Smooth muscle cell (in vitro differentiated cells): ENCODE measurements at regions not wholly inside any gene's neighbourhood (a gene's known extent, or its start where the extent isn't known, plus 50 kb on each side); places are given as distances from the start of the nearest gene placed in this dataset.

Experiments
- DNase-seq: peaks from one replicate; lab custom pipeline; 2025; ENCODE audit not compliant: unreplicated experiment; lab: John Stamatoyannopoulos, UW
- H2AFZ ChIP-seq: fragments of 200-600 bp; sonication (generic); 2 replicates; pipeline ENCODE4 v1.6.0; 2016; ENCODE audit warnings: antibody characterized with exemption, low read depth, mild to moderate bottlenecking
- H3F3A ChIP-seq: fragments of 200-600 bp; sonication (generic); 2 replicates; pipeline ENCODE4 v1.6.0; 2017; ENCODE audit warnings: antibody characterized with exemption, low read depth
- H3K27ac ChIP-seq: fragments of 200-600 bp; sonication (generic); 2 replicates; pipeline ENCODE4 v1.5.1; 2016; ENCODE audit warnings: low read depth, mild to moderate bottlenecking
- H3K27me3 ChIP-seq: fragments of 200-600 bp; sonication (generic); 2 replicates; pipeline ENCODE4 v1.6.1; 2016; ENCODE audit warnings: low read depth, mild to moderate bottlenecking
- H3K36me3 ChIP-seq: fragments of 200-600 bp; sonication (generic); 2 replicates; pipeline ENCODE4 v1.5.1; 2016; ENCODE audit warnings: low read depth
- H3K4me1 ChIP-seq: fragments of 200-600 bp; sonication (generic); 2 replicates; pipeline ENCODE4 v1.5.1; 2016; ENCODE audit warnings: low read depth
- H3K4me2 ChIP-seq: fragments of 200-600 bp; sonication (generic); 2 replicates; pipeline ENCODE4 v1.6.0; 2016; ENCODE audit warnings: mild to moderate bottlenecking
- H3K4me3 ChIP-seq: fragments of 200-600 bp; sonication (generic); 2 replicates; pipeline ENCODE4 v1.5.1; 2016; ENCODE audit warnings: mild to moderate bottlenecking
- H3K79me2 ChIP-seq: fragments of 200-600 bp; sonication (generic); 2 replicates; pipeline ENCODE4 v1.6.0; 2016; ENCODE audit warnings: low read depth, mild to moderate bottlenecking
- H3K9ac ChIP-seq: fragments of 200-600 bp; sonication (generic); 2 replicates; pipeline ENCODE4 v1.6.0; 2016; ENCODE audit warnings: low read depth
- H3K9me3 ChIP-seq: fragments of 200-600 bp; sonication (generic); replicated peaks from 2 replicates; pipeline ENCODE4 v1.5.1; 2016; ENCODE audit warnings: low read depth
- H4K20me1 ChIP-seq: fragments of 200-600 bp; sonication (generic); 2 replicates; pipeline ENCODE4 v1.6.0; 2016; ENCODE audit warnings: low read depth
- WGBS: methylation state at CpG from one replicate; pipeline ENCODE4 v1.1.7; 2016; ENCODE audit warnings: low lambda C conversion rate; 5-methylcytosine and 5-hydroxymethylcytosine counted together
- TF ChIP-seq, protein P1 (sequence below): fragments of 200-600 bp; sonication (generic); IDR thresholded peaks from 2 replicates; pipeline ENCODE4 v1.5.1; 2017; ENCODE audit warnings: borderline replicate concordance, mild to moderate bottlenecking, antibody characterized with exemption; ENCODE audit not compliant: insufficient read depth, poor library complexity, severe bottlenecking

DNA sequence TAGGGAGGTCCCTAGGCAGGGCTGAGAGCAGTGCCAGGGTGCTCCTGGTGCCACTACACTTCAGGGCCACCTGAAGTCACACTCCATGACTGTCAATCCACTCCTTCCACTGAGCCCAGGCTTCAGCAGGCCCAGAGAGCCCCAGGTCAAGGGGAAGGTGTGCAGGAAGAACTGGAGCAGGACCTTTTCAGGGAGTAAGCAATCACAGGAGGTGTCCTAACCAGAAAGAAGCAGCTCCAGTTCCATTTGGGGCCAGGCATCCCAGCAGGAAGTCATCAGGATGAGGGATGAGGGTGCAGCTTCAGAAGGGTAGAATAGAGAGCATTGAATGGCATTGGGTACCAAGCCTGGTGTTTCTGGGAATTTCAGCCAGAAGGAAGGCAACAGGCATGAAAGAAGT is 556.5 kb downstream of the INSC start:
- Histone ChIP-seq H3K27me3 (no peaks in the 10 kb centered on the region), H3K4me3 (no peak overlapping the region), H3K4me1 (peaks cover 6% of the 10 kb centered on the region), H3K9ac (no peak overlapping the region), H3K36me3 (no peaks in the 10 kb centered on the region), H3K79me2 (no peaks in the 10 kb centered on the region), H3K4me2 (peak overlapping the region; percentile 52), H3F3A (peaks cover 7% of the 10 kb centered on the region), H3K9me3 (no peaks in the 10 kb centered on the region), H4K20me1 (no peaks in the 10 kb centered on the region), H2AFZ (no peak overlapping the region), H3K27ac (peak overlapping the region; percentile 37)
- no peak for DNase-seq
- TF ChIP-seq, protein P1, sequence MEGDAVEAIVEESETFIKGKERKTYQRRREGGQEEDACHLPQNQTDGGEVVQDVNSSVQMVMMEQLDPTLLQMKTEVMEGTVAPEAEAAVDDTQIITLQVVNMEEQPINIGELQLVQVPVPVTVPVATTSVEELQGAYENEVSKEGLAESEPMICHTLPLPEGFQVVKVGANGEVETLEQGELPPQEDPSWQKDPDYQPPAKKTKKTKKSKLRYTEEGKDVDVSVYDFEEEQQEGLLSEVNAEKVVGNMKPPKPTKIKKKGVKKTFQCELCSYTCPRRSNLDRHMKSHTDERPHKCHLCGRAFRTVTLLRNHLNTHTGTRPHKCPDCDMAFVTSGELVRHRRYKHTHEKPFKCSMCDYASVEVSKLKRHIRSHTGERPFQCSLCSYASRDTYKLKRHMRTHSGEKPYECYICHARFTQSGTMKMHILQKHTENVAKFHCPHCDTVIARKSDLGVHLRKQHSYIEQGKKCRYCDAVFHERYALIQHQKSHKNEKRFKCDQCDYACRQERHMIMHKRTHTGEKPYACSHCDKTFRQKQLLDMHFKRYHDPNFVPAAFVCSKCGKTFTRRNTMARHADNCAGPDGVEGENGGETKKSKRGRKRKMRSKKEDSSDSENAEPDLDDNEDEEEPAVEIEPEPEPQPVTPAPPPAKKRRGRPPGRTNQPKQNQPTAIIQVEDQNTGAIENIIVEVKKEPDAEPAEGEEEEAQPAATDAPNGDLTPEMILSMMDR: no peak

GRCh38 chr11:15672825-15673224 is 558.1 kb downstream of the INSC start:
- DNase-seq: no peak
- no peaks in the 10 kb centered on the region for H3K27me3 ChIP-seq
- no peak overlapping the region for H3K4me2 ChIP-seq
- H3K4me1 ChIP-seq: peaks cover 6% of the 10 kb centered on the region
- H3K27ac ChIP-seq: peak overlapping the region; percentile 20
- no peak overlapping the region for H2AFZ ChIP-seq
- no peak overlapping the region for H3K9ac ChIP-seq
- H3K9me3 ChIP-seq: peaks cover 8% of the 10 kb centered on the region
- H4K20me1 ChIP-seq: no peaks in the 10 kb centered on the region
- no peak overlapping the region for H3K4me3 ChIP-seq
- TF ChIP-seq, protein P1: no peak
- no peaks in the 10 kb centered on the region for H3F3A ChIP-seq
- 91% methylated on average over 3 of the region's 3 CpGs for WGBS
- no peaks in the 10 kb centered on the region for H3K79me2 ChIP-seq
- H3K36me3 ChIP-seq: peaks cover 2% of the 10 kb centered on the region

DNA sequence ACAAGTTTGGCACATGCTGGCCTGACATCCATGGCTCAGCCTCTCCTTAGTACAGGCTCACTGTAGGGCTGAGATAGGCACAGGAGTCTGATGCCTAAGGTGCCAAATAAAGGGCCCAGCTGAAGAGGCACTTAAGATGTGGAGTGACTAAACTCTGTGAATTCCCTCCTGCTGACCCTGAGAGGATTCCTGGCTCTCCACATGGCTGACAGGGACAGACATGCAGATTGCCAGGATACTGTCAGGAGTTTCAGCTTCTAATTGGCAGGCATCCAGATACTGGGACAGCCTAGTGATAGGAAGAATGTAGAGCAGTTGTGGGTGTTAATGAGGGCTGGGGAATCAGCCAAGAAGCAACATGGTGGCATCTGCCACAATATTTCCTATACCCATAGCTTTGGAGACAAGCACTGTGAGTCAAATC is 558.7 kb downstream of the INSC start:
- H3K4me2 ChIP-seq: no peak overlapping the region
- no peaks in the 10 kb centered on the region for H3F3A ChIP-seq
- peaks cover 8% of the 10 kb centered on the region for H3K9me3 ChIP-seq
- no peaks in the 10 kb centered on the region for H3K27me3 ChIP-seq
- no peak overlapping the region for H3K9ac ChIP-seq
- H3K79me2 ChIP-seq: no peaks in the 10 kb centered on the region
- DNase-seq: no peak
- peaks cover 6% of the 10 kb centered on the region for H3K4me1 ChIP-seq
- H4K20me1 ChIP-seq: no peaks in the 10 kb centered on the region
- H2AFZ ChIP-seq: no peak overlapping the region
- TF ChIP-seq, protein P1: no peak
- peaks cover 6% of the 10 kb centered on the region for H3K36me3 ChIP-seq
- H3K27ac ChIP-seq: peak overlapping the region; percentile 20
- no peak overlapping the region for H3K4me3 ChIP-seq

DNA sequence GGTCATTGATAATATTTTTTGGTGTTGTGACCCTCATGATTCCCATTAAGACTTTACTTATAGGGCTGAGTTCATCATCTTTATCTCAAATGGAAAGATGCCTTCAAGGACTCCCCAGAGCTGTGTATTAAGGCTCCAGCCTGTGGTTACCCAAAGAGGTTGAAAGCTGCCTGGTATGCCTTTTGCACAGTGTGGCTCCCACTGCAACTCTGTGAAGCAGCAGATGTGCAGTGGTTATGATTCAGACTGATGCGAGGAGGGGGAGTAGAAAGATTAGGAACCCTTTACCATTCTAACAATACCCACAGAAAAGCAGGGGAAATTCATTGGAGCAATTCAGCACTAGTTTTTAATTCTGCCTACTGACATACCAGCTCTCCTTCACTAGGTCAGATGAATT is 560.0 kb downstream of the INSC start:
- Histone ChIP-seq H3K4me2 (no peak overlapping the region), H3K27ac (peak overlapping the region; percentile 10), H3K4me3 (no peak overlapping the region), H3K9me3 (peaks cover 14% of the 10 kb centered on the region), H3K79me2 (no peaks in the 10 kb centered on the region), H3K36me3 (peaks cover 11% of the 10 kb centered on the region), H3K4me1 (peaks cover 6% of the 10 kb centered on the region), H3K27me3 (no peaks in the 10 kb centered on the region), H4K20me1 (no peaks in the 10 kb centered on the region), H3F3A (no peaks in the 10 kb centered on the region), H3K9ac (no peak overlapping the region), H2AFZ (no peak overlapping the region)
- no peak for DNase-seq
- WGBS: 36% methylated on average over 1 of the region's 1 CpG
- TF ChIP-seq, protein P1: no peak
